NCI-H2029 (cell line): ENCODE measurements at regions not wholly inside any gene's neighbourhood (a gene's known extent, or its start where the extent isn't known, plus 50 kb on each side); places are given as distances from the start of the nearest gene placed in this dataset.

Source experiments
- DNase-seq: peaks from one replicate; lab custom pipeline; 2025; lab: John Stamatoyannopoulos, UW

DNA sequence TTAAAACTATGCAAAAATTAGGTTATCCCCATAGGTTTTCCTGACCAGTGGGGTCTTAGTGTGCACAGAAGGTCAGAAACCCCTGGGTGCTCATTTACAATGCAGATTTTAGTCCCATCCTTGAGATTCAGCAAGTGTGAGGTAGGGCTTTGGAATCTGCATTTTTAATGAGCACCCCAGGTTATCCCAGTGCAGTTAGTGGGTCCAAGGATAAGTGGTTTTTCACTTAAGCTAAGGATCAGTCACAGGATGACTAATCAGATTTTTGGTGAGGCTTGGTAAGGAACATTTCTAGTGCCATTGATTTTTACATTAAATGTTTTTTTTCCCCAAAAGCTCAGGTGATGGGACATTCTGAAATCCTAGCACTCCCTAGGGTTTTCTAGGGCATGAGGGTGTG lies 50.7 kb upstream of the MGAT5 start:
- DNase-seq: no peak
